GM19025 (cell line): ENCODE measurements at regions not wholly inside any gene's neighbourhood (a gene's known extent, or its start where the extent isn't known, plus 50 kb on each side); places are given as distances from the start of the nearest gene placed in this dataset.

ENCODE experiments used
- ATAC-seq: cut with Tn5 transposase; IDR thresholded peaks from one replicate; pipeline ENCODE4 v1.9.1; 2021; ENCODE audit warnings: mild to moderate bottlenecking, low read depth, moderate library complexity; ENCODE audit not compliant: unreplicated experiment

DNA sequence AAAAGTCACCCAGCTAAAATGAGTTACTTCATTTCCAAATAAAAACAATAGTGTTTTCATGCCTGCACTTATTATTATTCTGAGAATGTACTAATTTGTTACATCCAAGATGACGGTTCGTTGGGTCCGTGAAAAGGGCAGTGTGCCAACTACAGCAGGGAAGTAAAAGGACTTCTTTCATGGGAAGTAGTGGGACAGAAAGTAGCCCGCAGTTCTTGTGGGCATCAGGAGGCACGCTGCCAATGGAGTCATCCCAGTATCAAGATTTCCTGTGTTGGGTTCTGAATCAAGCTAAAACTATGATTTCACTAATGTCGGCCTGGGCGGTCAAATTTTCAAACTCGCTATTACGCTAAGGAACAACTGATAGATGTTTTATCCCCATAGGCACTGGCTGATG lies 254.5 kb upstream of the SOX2 start:
- no peak for ATAC-seq

DNA sequence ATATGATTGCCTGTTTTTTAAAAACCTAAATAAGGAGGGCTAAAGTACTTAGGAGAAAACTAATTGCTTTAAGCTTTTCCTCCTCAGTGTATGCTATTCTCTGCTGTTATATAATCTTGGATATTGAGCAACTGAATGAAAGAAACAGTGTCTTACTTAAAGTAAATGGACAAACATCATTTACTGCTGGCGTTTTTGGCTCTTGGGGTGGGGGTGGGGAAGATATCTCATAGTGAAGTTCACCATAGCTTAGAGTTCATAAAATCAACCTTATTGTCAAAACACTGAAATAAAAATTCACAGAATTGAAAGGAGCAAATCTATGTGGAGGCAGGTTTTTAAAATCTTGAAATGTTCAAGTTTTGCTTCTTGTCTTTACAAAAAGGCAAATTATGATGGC lies 256.4 kb upstream of the SOX2 start:
- no peak for ATAC-seq

DNA sequence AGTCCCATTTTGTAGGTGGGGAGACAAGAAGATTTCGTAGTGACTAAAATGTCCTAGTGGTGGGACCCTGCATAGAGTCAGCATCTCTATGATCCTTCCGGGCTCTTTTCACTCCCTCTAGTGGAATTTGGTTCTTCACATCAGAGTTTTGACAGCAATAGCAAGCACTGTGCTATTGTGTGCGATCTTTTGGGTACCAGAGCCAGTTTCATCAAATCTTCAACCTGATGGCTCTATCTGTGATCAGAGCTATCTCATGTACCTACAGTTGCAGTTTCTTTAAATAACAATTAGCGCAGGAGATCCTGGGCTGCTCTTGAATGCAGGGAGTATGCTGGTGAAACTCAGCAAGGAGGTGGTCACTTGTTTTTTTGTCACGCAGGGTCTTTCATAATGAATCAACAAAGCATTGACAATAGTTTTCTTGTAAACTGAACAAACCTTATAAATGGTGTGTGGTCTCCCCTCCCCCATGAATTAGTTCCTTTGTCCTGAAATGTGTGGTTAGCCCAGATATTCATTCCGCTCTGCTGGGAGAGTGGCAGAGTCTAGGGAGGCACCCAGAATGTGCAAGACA lies 257.2 kb upstream of the SOX2 start:
- no peak for ATAC-seq

DNA sequence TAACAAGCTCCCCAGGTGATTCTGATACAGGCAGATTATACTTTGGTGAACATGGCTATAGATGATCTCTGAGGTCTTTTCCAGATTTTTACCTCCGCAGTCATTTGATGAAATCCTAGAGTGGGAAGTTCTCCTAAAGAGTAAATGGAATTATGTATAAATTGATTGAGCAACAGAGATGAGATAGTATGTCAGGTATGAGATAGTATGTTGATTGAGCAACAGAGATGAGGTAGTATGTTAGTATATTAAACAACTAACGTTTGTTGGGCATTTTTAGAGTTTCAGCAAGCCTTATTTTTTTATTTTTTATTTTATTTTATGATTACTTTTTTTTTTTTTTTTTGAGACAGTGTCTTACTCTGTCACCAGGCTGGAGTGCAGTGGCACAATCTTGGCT lies 265.0 kb upstream of the SOX2 start:
- ATAC-seq: no peak

DNA sequence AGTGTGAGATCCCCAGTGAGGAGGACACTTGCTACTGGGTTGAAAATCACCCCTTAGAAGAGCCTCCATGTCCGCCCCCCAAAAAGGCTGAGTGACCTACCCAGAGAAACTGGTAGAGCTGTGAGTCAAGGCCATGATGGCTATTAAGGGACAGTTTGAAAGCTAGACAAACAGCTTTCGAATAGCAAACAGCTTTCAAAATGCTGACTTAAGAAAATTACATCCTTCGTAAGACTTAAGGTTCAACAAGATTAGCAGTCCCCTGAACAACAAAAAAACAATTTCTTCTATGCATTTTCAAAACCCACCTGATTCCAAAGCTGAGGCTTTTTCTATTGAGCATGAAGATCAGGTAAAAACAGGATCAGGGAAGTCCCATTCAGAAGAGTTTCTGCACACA lies 269.7 kb upstream of the SOX2 start:
- ATAC-seq: no peak

DNA sequence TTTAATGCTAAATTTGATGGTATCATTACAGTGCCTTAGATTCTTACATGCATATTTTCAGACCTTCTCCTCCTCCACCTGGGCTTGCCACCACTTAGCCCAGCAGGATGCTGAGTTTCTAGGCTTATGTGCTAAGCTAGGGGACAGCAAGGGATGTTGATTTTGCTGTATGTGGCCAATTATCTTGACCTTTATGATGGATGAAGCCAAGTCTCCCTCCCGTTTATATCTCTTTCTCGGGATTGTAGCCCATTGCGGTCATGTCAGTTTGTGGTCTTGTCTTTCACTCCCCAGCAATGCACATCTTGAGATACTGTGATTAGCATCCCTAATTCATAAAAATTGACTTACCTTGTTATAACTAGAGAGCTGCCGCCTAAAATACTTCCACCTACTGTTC lies 278.7 kb upstream of the SOX2 start:
- ATAC-seq: no peak

DNA sequence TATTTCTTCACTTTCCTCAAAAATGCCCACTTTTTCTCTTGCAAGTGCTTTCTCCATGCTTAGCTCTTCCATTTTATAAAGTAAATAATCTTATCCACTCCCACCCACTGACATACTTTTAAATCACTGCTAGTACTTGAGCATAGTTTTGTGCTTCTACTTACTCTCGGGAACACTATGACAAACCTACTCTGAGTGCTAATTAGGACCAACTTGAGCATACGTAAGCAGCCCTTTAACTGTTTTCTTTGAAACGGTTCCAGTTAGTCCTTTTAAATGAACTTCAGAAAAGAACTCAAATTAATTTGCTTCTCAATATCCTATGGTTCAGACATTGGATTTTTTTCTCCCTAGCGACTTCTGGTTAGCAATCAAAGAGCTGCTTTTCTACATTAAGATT lies 280.0 kb upstream of the SOX2 start:
- no peak for ATAC-seq

DNA sequence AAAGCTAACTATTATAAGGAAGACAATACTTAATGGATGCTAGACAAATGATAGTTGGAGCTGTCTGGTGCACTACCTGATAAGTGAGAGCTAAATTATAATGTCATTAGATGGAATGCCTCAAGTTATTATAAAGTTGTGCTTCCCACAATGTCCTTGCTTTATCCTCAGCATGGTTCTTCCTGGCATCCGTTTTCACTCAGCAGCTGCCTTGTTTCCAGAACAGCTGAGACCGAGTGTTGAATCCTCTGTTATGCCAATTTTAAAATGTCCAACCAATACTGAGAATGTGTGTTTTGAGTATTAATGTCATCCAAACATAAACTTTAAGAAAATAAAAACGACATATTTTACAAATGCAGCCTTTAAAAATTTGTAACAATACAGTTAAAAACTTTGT lies 286.7 kb upstream of the SOX2 start:
- no peak for ATAC-seq

DNA sequence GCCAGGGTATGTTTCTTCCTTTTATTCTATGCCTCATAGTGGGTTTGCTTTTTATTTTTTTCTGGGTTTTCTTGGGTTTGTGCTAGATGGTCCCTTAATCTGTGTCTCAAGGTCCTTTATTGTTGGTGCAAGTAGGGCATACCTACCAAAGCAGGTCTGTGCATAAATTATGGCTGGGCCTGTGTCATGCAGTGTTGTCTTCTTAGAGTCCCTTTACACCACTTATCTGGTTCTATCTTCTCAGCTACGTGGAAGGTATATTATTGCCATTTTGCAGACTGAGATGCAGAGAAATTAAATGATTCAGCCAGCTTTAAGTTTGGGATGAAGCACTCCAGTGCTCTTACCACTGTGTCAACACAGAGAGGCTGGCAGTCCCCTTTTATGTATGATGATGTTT lies 293.5 kb upstream of the SOX2 start:
- ATAC-seq: no peak

DNA sequence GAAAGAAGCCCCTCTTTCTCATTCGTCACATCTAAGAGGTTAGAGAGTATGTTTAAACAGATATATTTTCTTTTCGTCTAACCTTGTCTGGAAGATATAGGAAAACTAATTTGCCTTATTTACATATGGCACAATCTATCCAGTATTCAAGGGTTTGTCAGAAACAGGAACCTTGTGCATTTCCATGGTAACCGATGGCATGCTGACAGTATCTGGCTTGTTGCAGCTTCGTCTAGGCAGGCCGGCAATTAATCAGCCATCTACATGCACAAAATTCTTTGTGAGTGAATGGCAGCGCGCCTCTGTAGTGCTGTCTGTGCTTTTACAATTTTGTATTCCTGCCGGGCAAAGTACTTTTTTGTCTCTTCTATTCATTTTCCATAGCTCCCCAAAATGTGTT lies 294.0 kb upstream of the SOX2 start:
- no peak for ATAC-seq

DNA sequence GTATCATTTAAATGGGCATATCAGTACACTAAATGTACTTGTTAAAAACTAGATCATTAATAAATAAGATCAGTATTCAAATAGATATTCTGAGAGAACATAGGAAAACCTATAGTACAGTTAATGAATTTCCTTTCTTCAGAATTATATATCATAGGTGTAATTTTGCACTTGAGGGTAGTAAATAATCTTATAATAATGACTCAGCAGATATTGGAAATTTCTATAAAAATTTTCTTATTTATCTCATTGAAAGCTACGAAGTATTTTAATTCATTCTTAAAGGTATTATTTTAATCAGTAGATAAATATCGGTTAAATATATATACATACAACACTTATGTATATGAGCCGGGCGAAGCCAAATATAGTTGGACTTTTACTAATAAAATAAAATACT lies 300.9 kb upstream of the SOX2 start:
- no peak for ATAC-seq

DNA sequence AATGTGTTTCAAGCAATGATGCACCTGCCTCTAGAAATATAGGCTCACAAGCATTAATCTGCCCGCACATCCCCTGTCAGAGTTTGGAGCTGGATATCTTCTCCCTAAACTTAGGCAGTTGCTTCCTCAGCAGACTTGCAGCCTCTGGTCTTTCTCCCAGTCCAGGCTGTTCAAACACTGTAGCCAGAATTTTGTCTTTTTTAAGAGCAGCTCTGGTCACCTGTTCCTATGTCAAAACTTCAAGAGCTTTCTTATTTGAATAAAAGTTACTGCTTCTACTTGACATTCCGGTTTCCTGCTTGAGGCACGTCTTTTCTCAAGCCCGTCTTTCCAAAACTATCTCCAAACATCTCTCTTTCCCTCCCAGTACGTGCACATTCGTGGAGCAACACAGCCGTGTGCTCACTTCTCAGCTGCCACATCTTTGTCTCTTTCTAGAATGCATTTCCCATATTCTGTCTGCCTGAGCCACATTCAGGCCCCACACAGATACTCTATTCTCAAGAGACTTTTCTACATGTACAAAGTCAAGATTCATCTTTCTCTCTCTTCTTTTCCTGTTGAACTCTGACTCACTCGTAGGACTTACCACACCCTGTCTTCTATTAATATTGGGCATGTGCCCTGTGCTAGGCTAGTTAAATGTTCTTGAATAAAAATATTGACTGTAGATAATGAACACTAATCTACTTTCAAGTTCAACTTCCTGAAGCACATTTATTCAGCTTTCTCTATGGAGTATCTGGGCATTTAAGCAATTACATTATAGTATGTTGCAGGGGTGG lies 307.7 kb upstream of the SOX2 start:
- no peak for ATAC-seq

DNA sequence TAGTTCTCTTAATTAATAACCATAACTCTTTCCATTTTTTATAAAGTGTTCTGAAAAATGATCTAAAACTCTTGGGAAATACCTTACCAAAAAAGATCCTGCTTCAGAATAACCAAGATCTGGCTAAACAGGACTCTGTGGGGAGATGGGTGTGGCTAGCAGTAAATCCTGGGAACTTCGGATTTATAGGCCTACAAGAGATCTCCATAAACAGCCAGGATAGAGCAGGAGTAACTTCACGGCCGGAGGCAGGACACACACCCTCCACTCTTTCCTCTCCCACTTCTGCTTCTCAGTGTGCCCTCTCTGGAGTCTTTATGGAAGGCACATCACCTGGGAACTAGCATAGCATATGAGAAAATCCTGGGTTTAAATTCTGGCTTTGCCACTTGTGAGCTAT lies 309.4 kb upstream of the SOX2 start:
- ATAC-seq: no peak

DNA sequence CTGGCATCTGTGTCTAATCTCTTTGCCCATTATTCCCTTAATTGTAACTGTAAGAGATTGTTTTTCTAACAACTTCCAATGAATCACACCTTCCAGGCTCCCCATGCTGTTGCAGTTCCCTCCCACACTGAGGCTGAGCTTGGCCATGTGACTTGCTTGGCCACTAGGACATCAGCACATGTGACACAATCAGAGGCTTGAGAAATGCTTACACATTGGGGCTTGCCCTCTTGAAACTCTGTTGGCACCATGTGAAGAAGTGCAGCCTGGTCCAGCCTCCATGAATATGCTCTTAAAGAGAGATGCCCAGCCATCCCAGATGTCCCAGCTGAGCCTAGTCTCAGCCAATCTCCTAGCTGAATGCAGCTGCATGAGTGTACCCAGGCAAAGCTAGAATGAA lies 326.8 kb upstream of the SOX2 start:
- ATAC-seq: no peak

DNA sequence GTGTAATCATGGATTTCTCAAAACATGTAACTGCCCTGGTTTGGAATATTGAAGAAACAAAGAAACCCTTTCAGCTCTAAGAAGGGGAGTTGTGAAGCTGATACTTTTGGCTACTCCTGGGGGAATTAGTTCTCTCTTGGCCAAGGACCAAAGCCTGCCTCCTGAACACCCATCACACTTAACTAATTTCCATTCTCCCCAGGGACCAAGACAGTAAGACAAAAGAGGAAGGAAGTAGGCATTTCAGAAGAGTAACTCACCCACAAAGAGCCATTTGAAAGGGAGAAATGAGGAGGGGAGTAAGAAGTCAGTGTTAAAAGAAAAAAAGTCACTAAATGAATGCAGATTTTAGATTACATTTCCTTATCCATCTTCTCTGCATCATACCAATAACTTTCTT lies 328.0 kb upstream of the SOX2 start:
- no peak for ATAC-seq

DNA sequence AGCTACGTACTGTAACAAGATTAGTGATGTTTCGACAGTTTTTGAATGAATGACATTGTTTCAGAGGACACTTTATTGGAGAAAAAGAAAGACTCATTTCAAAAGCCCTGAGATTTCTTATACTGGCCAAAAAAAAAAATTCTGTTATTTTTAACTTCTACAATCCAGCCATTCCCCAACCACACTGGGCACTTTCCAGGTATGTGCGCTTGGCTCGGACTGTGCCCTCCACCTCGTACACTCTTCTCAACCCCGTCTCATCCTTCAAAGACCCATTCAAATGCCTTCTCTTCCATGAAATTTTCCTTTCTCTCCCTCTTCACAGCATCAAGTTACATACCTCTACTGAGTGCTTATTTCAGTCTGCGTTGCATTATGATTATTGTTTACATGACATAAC lies 328.5 kb upstream of the SOX2 start:
- ATAC-seq: no peak

DNA sequence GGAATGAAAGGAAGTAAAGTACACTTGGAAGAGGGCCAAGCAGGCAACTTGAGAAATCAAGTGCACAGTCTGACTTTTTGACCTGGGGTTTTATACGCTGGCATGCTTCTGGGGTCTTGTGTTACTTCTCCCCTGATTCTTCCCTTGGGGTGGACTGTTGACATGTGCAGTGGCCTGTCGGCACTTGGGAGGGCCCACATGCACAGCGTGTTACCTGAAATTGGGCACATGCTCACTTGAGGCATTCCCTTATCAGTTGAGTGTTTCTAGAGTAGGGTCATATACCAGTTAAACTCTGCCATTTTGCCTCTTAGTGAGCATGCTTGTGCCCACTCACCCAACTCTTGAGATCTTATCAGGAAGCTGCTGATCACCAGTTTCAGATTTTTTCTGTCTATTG lies 329.1 kb upstream of the SOX2 start:
- ATAC-seq: no peak

DNA sequence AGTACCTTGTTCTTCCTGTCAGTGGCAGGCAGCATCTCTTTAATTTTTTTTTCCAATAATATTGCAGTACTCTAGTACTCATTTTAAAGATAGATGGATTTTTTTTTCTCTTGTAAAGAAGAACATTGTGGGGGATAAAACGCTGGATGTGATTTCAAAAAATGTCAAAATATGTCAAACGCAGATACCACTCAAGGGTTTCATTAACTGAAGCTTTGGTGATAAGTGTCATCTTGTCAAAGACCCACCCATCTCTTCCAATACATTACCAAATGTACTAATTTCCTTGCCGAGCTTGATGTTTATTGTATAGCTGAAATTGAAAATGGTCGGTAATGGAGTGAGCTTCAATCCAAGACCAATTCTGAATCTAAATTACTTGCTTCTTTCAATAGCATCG lies 332.4 kb upstream of the SOX2 start:
- no peak for ATAC-seq

DNA sequence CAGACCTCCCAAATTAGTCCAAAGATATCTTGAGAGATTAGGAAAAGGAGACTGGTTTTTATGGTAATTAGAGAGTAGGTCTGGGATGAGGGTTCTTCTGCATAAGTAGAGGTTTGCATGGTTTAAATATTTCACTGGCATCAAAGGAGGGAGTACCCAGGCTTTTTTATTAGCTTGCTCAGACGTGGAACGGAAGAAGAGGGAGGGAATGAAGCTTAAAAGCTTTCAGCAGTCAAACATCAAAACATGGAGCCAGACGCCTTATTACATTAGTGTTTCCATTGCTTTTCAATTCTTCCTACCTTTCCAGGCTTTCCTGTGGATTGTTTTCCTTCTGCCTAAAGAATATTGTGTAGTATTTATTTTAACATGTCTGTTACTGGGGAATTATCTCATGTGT lies 342.1 kb upstream of the SOX2 start:
- ATAC-seq: no peak

DNA sequence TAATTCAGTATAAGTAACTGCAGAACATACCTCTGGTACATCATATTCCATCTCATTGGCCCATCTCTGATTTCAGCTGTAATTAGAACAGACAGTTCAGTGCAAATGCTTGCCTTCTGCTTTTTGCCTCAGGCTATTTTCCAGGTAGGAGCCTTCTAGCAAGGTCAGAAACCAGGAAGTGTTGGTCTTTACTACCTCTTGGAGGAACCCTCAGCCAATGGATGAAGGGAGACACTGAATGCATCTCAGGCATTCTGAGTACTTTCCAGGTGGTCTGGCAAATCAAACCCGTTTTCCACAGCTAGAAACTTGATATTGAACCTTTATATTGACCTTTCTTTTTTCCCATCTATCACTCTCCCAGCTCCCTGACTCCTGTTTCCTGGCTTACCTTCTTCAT lies 348.5 kb upstream of the SOX2 start:
- no peak for ATAC-seq

DNA sequence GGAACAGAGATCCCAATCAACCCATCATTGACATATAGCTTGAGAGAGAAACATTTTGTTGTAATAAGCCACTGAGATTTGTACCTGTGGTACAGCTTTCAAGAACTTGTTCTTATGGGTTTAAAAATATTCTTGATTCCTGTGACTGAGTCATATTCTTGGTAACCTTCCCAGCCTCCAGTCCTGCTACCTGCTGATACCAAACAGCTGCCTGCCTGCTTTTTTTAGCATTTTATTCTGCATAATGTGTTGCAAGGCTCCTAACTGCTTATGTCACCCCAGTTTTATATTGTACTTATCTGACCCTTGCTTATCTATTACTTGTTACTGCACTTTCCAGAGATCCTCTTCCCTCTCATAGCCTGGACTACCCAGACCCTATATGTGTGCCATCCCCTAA lies 349.3 kb upstream of the SOX2 start:
- ATAC-seq: no peak

DNA sequence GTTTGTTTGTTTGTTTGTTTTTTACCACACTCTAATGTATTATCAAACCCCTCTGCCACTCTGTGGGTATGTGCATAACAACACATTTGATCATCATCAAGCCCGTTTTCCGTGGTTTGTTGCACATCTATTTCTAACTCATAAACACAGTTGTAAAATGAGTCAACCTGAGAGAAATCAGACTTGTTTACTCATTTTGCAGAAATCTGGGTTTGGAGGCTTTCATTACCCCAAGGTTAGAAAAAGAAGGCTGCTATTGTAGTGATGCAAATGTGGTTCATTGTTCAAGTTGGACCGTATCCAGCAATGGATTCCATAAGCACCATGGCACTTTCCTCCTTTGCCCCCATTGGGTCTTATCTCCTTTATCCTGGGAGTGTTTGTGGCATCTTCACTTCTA lies 353.2 kb upstream of the SOX2 start:
- no peak for ATAC-seq

DNA sequence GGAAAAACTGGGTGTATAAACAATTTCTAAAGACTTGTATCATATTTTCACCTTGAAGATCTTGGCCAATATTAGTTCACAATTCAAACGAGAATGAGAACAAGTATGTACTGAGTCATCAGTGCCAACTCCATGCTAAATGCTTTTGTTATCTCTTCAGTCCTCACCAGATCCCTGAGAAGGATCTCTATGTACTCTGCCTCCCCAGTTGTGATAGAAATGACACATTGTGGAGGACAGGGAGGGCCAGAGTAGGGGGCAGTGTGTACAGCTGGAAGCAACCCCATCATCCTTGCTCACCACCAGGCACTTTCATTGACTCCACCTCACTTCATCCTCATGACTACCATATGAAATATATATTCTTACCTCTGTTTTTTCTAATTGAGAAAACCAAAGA lies 353.7 kb upstream of the SOX2 start:
- ATAC-seq: no peak
